NT2/D1 (cell line): ENCODE measurements at regions not wholly inside any gene's neighbourhood (a gene's known extent, or its start where the extent isn't known, plus 50 kb on each side); places are given as distances from the start of the nearest gene placed in this dataset.
"Not testable (repeated sequence)": the region's sequence is repeated elsewhere in the genome, so short reads cannot be mapped to it uniquely, and the experiment has no call there.

Experiments used
- SUZ12 ChIP-seq: IDR thresholded peaks from 2 replicates; pipeline ENCODE4 v1.6.1; 2011; ENCODE audit not compliant: insufficient read length, insufficient read depth; ENCODE audit errors: extremely low read depth
- YY1 ChIP-seq: IDR thresholded peaks from 2 replicates; pipeline ENCODE4 v1.6.1; 2011; ENCODE audit not compliant: insufficient read length, insufficient read depth
- ZNF274 ChIP-seq: IDR thresholded peaks from 2 replicates; pipeline ENCODE4 v1.6.1; 2011; ENCODE audit warnings: mild to moderate bottlenecking, low read depth, low read length

DNA sequence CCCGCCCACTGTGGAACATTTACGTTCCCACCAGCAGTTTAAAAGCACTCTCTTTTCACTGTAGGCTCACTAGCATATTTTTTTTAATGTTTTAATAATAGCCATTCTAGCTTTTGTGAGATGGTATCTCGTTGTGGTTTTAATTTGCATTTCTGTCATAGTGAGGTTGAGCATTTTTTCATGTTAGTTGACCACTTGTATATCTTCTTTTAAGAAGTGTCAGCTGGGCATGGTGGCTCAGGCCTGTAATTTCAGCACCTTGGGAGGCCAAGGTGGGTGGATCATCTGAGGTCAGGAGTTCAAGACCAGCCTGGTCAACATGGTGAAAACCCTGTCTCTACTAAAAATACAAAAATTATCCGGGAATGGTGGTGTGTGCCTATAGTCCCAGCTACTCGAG, 781.7 kb upstream of the SLIT2 start:
- TF ChIP-seq YY1, ZNF274, SUZ12: not testable (repeated sequence)
